Activated T-cell treated with anti-CD3 and anti-CD28 coated beads, Interleukin-2, amount 50 U/mL, for 4 hours (primary cell): ENCODE measurements at regions not wholly inside any gene's neighbourhood (a gene's known extent, or its start where the extent isn't known, plus 50 kb on each side); places are given as distances from the start of the nearest gene placed in this dataset.

Source experiments
- ATAC-seq, 2 donors: fragments of 200-7000 bp; cut with Tn5 transposase; one replicate each; pipeline ENCODE4 v1.10.0; 2021
- DNase-seq: peaks from one replicate; pipeline ENCODE4 v3.0.0-alpha.2; 2020
- H3K27me3 Mint-ChIP-seq: one replicate; pipeline ENCODE4 v1.8.0; 2021; ENCODE audit warnings: low read depth, mixed read lengths
- H3K36me3 Mint-ChIP-seq: one replicate; pipeline ENCODE4 v1.8.0; 2022; ENCODE audit warnings: mixed read lengths; ENCODE audit not compliant: insufficient read depth
- H3K4me1 Mint-ChIP-seq: one replicate; pipeline ENCODE4 v1.8.0; 2021; ENCODE audit warnings: low read depth, mixed read lengths
- H3K4me3 Mint-ChIP-seq: one replicate; pipeline ENCODE4 v1.8.0; 2021; ENCODE audit warnings: mild to moderate bottlenecking, moderate library complexity, mixed read lengths
- H3K9me3 Mint-ChIP-seq: one replicate; pipeline ENCODE4 v1.8.0; 2021; ENCODE audit warnings: mixed read lengths

DNA sequence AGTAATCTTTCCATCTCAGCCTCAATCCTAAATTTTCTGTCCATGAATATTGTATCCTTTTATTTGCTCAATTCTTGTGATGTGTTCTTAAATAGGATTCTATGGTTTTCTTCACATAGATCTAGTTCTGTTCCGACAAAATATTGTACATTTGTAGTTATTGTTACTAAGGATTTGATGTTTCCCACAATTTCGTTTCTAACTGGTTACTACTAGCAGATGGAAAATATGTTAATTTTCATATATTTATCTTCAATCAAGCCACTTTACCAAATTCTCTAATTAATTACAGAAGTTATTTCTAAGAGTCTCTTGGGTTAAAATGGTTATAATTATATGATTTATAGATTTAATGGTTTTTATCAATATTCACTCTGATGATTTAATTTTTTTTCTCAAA lies 60.3 kb downstream of the SEC61B start:
- no peak for DNase-seq
- H3K4me1 Mint-ChIP-seq, result peaks cover 1% of the 10 kb centered on the region
- H3K4me3 Mint-ChIP-seq, result no peak overlapping the region
- no peak for ATAC-seq
- H3K36me3 Mint-ChIP-seq, result no peaks in the 10 kb centered on the region
- H3K9me3 Mint-ChIP-seq, result no peaks in the 10 kb centered on the region
- peaks cover 24% of the 10 kb centered on the region for H3K27me3 Mint-ChIP-seq

DNA sequence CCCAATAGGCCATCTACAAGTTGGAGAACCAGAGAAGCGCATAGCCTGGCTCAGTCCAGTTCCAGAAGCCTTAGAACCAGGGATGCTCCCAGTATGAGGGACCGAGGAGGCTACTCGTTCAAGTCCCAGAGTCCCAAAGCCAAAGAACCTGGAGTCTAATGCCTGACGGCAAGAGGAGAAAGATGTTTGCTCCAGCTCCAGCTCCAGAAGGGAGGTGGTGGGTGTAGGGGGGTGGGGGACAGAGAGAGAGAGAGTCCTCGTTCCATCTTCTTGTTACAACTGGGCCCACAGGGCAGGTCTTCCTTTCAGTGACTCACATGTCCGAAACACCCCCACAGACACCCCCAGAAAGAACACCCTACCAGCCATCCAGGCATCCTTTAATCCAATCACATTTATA lies 63.9 kb downstream of the SEC61B start:
- peaks cover 1% of the 10 kb centered on the region for H3K4me1 Mint-ChIP-seq
- H3K36me3 Mint-ChIP-seq, result no peaks in the 10 kb centered on the region
- DNase-seq (no peak), ATAC-seq (no peak)
- H3K27me3 Mint-ChIP-seq, result peaks cover 26% of the 10 kb centered on the region
- H3K9me3 Mint-ChIP-seq, result no peaks in the 10 kb centered on the region
- no peak overlapping the region for H3K4me3 Mint-ChIP-seq

DNA sequence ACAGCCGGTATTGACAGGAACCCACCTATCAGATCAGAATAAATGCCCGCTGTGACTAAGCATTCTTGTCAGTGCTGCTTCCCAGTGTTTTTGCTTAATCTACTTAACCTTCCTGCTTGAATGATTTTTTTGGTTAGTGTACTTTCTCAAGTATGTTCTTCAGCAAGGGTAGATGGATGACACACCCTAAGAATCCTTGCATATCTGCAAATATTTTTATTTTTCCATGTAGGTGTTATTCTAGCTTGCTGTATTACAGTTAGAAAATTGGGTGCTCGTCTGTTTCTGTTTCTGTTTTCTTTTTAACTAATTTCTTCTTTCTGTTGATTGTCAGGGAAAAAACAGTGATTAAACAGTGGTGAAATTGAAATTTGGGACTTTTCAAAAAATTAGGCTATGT lies 64.5 kb downstream of the SEC61B start:
- no peaks in the 10 kb centered on the region for H3K9me3 Mint-ChIP-seq
- H3K36me3 Mint-ChIP-seq, result no peaks in the 10 kb centered on the region
- H3K4me3 Mint-ChIP-seq, result no peak overlapping the region
- ATAC-seq, result no peak
- peaks cover 26% of the 10 kb centered on the region for H3K27me3 Mint-ChIP-seq
- DNase-seq, result no peak
- peaks cover 1% of the 10 kb centered on the region for H3K4me1 Mint-ChIP-seq

- H3K36me3 Mint-ChIP-seq, result no peaks in the 10 kb centered on the region
- no peak overlapping the region for H3K4me3 Mint-ChIP-seq
- H3K9me3 Mint-ChIP-seq, result no peaks in the 10 kb centered on the region
- peaks cover 1% of the 10 kb centered on the region for H3K4me1 Mint-ChIP-seq
- DNase-seq (no peak), ATAC-seq (no peak)
- peaks cover 31% of the 10 kb centered on the region for H3K27me3 Mint-ChIP-seq
Measured at GRCh38 chr9:99287641-99288040, 65.6 kb downstream of the SEC61B start.

DNA sequence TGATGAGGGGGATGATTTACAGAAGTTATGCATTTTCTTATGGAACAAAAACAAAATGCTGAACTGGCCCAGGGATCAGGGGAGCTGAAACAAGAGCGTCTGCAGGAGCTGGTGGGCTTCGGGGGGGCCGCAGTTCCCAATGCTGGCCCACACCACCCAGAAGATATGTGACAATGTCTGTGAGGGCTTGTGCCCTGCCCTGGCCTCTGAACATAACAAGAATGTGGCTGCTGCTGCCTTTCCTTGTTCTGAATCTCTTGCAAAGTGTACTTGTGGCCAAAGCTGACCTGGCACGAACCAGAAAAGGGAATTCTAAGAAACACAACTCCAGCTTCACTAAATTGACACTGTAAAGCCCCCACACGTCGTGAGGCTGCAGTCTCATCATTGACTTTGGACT lies 66.7 kb downstream of the SEC61B start:
- H3K9me3 Mint-ChIP-seq, result no peaks in the 10 kb centered on the region
- peaks cover 30% of the 10 kb centered on the region for H3K27me3 Mint-ChIP-seq
- H3K4me1 Mint-ChIP-seq, result peaks cover 1% of the 10 kb centered on the region
- ATAC-seq (no peak), DNase-seq (no peak)
- H3K36me3 Mint-ChIP-seq, result no peaks in the 10 kb centered on the region
- no peak overlapping the region for H3K4me3 Mint-ChIP-seq

GRCh38 chr9:99294850-99295461 lies 72.9 kb downstream of the SEC61B start:
- no peak for ATAC-seq
- Mint-ChIP-seq H3K27me3 (peaks cover 7% of the 10 kb centered on the region), H3K9me3 (no peaks in the 10 kb centered on the region), H3K4me3 (no peak overlapping the region), H3K4me1 (no peaks in the 10 kb centered on the region), H3K36me3 (no peaks in the 10 kb centered on the region)
- DNase-seq, result no peak

DNA sequence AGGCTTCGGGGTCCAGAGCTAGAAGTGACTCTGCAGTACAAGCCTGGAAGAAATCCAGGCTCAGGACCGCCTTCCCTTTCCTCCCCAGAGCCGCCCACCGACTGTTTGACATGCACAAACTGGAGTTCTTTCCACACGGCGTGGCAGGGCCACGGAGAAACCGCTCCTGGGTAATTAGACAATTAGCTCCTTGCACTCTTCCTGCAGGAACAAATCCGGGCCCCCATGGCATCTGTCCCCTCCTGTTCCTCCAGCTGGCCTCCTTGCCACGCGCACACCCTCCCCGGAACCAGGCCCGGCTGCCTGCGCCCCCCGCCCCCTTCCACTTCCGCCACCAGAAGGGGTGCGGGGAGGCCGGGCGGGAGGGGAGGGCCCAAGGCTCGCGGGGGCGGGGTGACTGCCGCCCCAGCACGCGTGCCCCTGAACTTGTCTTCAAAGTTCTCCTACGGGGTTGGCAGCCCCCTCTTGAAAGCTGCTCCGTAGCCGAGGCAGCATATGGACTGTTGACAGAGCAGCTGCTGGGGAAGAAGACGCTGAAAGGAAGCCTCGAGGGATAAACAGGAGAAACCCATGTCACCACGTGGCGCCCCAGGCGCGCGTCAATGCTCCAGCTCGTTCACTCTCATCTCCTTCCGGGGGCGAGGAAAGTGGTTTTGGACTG lies 74.3 kb downstream of the SEC61B start:
- H3K4me1 Mint-ChIP-seq, result no peaks in the 10 kb centered on the region
- peaks cover 7% of the 10 kb centered on the region for H3K27me3 Mint-ChIP-seq
- DNase-seq, result peak; percentile 37
- no peak overlapping the region for H3K4me3 Mint-ChIP-seq
- no peaks in the 10 kb centered on the region for H3K36me3 Mint-ChIP-seq
- no peaks in the 10 kb centered on the region for H3K9me3 Mint-ChIP-seq
- peak in 1 of 2 donors; percentile 41 for ATAC-seq

DNA sequence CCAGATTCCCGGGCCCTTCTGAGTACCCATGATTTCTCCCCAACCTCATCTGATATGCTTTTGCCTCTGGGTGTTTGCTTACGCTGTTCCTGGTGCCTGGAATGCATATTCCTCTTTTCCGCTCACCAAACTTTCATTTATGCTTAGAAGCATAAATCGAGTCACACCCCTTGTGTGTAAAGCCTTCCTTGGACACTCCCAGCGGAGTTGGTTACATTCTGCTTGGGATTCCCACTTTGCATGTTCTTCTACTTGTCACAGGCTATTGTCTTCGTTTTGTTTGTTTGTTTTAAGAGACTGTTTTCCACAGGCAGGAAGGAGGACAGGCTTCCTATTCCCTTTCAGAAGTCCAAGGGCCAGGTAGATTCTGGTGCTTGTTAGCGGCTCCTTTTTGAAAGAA lies 76.5 kb downstream of the SEC61B start:
- Mint-ChIP-seq H3K27me3 (peaks cover 15% of the 10 kb centered on the region), H3K36me3 (no peaks in the 10 kb centered on the region), H3K4me1 (no peaks in the 10 kb centered on the region), H3K4me3 (no peak overlapping the region), H3K9me3 (no peaks in the 10 kb centered on the region)
- ATAC-seq, result no peak
- DNase-seq, result no peak

DNA sequence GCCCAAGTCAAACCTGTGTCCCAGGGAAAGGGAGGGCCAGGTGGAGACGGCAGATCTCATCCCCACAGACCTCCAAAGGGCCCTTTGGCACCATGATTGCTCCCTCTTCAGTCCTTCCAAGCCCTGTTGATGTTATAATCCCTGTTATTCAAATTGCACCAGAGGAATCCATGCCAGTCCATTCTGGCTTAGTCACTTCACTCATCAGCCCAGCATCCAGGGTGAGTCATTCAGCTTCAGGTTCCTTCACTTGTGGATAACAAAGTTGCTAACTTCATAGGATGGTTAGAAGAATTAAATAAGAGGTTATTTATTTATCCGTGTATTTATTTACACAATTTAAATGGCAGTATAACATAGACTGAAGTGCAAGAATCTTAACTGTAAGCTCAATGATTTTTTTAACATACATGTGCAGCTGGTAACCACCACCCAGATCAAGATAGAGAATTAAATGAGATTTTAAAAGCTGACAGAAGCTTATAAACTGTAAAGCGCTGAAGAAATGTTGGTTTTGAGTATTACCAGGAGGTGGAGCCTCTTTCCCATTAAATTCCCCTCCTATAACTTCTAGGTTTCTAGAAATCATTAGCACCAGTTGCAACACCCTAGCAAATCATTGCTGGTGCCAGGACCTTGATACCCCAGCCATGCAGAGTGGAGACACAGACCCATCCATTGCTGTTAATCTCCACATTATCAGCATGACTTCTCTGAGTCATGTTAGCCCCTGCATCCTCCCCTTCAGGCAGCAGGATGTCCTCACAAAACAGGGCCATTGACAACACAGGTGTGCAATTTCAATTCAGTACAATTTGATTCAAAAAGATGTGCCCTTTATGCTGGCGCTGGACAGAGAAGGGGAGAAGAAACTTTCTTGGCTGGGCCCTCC lies 77.4 kb downstream of the SEC61B start:
- H3K27me3 Mint-ChIP-seq, result peaks cover 17% of the 10 kb centered on the region
- no peak for DNase-seq
- H3K4me3 Mint-ChIP-seq, result no peak overlapping the region
- no peaks in the 10 kb centered on the region for H3K36me3 Mint-ChIP-seq
- H3K9me3 Mint-ChIP-seq, result no peaks in the 10 kb centered on the region
- no peaks in the 10 kb centered on the region for H3K4me1 Mint-ChIP-seq
- ATAC-seq, result no peak

- H3K27me3 Mint-ChIP-seq, result peaks cover 19% of the 10 kb centered on the region
- ATAC-seq (no peak), DNase-seq (no peak)
- H3K4me3 Mint-ChIP-seq, result no peak overlapping the region
- H3K36me3 Mint-ChIP-seq, result no peaks in the 10 kb centered on the region
- H3K9me3 Mint-ChIP-seq, result no peaks in the 10 kb centered on the region
- H3K4me1 Mint-ChIP-seq, result no peaks in the 10 kb centered on the region
Measured at GRCh38 chr9:99300103-99300439, 78.0 kb downstream of the SEC61B start.

DNA sequence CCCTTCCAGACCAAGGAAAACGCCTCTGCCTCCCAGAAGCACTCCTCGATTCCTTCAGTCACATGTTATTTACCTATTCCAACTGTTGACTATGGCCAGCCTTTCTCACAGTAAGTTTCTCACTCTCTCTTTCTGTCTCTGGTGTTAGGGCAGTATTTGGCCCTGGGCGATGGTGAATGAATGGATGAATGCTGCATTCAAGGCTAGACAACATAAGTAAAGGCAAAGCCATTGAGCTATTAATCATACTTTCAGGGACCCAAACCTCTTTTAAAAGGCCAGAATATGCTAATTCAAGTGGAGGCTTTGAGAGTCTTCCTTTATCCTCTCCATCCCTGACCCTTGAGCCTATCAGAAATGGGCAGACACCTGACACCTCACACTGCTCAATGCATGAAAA lies 78.5 kb downstream of the SEC61B start:
- peaks cover 22% of the 10 kb centered on the region for H3K27me3 Mint-ChIP-seq
- H3K4me1 Mint-ChIP-seq, result no peaks in the 10 kb centered on the region
- no peaks in the 10 kb centered on the region for H3K9me3 Mint-ChIP-seq
- ATAC-seq (no peak), DNase-seq (no peak)
- H3K36me3 Mint-ChIP-seq, result no peaks in the 10 kb centered on the region
- no peak overlapping the region for H3K4me3 Mint-ChIP-seq

DNA sequence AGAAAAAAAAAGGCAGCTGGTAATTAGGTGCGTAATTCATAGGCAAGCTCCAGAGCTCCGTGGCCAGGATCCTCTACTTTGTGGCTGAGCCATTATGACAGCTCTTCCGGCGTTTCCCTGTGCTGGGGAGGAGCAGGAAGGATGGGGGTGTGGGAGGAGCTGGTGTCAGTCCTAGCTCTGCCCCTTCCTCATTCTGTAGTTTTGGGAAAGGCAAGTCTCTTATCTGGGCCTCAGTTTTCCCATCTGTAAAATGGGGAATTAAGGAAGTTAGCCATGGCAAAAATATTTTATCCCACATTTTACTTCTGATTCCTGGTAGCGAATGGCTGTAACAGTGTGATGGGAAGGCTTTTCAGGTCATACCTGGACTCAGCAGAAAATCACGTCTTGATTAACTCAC lies 81.1 kb downstream of the SEC61B start:
- Mint-ChIP-seq H3K27me3 (peaks cover 28% of the 10 kb centered on the region), H3K4me3 (no peak overlapping the region), H3K4me1 (no peaks in the 10 kb centered on the region), H3K9me3 (no peaks in the 10 kb centered on the region), H3K36me3 (no peaks in the 10 kb centered on the region)
- DNase-seq, result no peak
- no peak for ATAC-seq

DNA sequence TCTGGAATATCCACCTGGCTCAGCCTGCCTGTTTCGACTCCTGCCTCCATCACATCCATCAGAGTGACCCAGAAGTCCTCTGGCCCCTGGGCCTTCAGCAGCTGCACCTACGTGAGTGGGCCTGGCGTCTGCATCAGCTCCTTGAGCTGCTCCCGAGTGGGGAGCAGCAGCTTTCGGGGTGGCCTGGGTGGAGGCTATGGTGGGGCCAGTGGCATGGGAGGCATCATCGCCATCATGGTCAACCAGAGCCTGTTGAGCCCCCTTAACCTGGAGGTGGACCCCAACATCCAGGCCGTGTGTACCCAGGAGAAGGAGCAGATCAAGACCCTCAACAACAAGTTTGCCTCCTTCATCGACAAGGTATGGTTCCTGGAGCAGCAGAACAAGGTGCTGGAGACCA lies 83.0 kb downstream of the SEC61B start:
- H3K27me3 Mint-ChIP-seq, result peaks cover 31% of the 10 kb centered on the region
- no peaks in the 10 kb centered on the region for H3K9me3 Mint-ChIP-seq

GRCh38 chr9:99305820-99306811 lies 84.0 kb downstream of the SEC61B start:
- H3K4me3 Mint-ChIP-seq, result no peak overlapping the region
- peaks cover 31% of the 10 kb centered on the region for H3K27me3 Mint-ChIP-seq
- no peak for ATAC-seq
- H3K36me3 Mint-ChIP-seq, result no peaks in the 10 kb centered on the region
- no peaks in the 10 kb centered on the region for H3K4me1 Mint-ChIP-seq
- H3K9me3 Mint-ChIP-seq, result no peaks in the 10 kb centered on the region
- no peak for DNase-seq

More for the DNA sequence above, 83.0 kb downstream of the SEC61B start:
- no peak for DNase-seq
- no peaks in the 10 kb centered on the region for H3K36me3 Mint-ChIP-seq
- H3K4me3 Mint-ChIP-seq, result no peak overlapping the region
- H3K4me1 Mint-ChIP-seq, result no peaks in the 10 kb centered on the region
- ATAC-seq, result no peak
